Fibroblast of the conjunctiva (primary cell): ENCODE measurements at regions not wholly inside any gene's neighbourhood (a gene's known extent, or its start where the extent isn't known, plus 50 kb on each side); places are given as distances from the start of the nearest gene placed in this dataset.
A peak's percentile ranks its signal among the peaks of the same experiment; 100 is the strongest.

Source experiments
- DNase-seq: peaks from one replicate; pipeline ENCODE4 v3.0.0-alpha.2; 2010; ENCODE audit warnings: low read depth

GRCh38 chr6:133697185-133697584, 191.7 kb upstream of the TCF21 start:
- no peak for DNase-seq

- peak; percentile 61 for DNase-seq
Observed at GRCh38 chr6:133697666-133698065, 191.2 kb upstream of the TCF21 start.

- DNase-seq: no peak
Observed at GRCh38 chr6:133698272-133698671, 190.6 kb upstream of the TCF21 start.

- no peak for DNase-seq
Observed at GRCh38 chr6:133699741-133700385, 189.1 kb upstream of the TCF21 start.

GRCh38 chr6:133701633-133702331, 187.1 kb upstream of the TCF21 start:
- no peak for DNase-seq

GRCh38 chr6:133704371-133704770, 184.5 kb upstream of the TCF21 start:
- no peak for DNase-seq

GRCh38 chr6:133705066-133705465, 183.8 kb upstream of the TCF21 start:
- peak; percentile 92 for DNase-seq

GRCh38 chr6:133705731-133706130, 183.2 kb upstream of the TCF21 start:
- DNase-seq: peak; percentile 69

- no peak for DNase-seq
Observed at GRCh38 chr6:133707456-133707855, 181.5 kb upstream of the TCF21 start.

- no peak for DNase-seq
Observed at GRCh38 chr6:133710826-133711225, 178.1 kb upstream of the TCF21 start.

GRCh38 chr6:133715270-133715669, 173.6 kb upstream of the TCF21 start:
- no peak for DNase-seq

- no peak for DNase-seq
Observed at GRCh38 chr6:133724726-133725125, 164.2 kb upstream of the TCF21 start.

- DNase-seq: no peak
Observed at GRCh38 chr6:133726188-133726587, 162.7 kb upstream of the TCF21 start.

- no peak for DNase-seq
Observed at GRCh38 chr6:133730881-133731280, 158.0 kb upstream of the TCF21 start.

- no peak for DNase-seq
Observed at GRCh38 chr6:133740218-133740617, 148.7 kb upstream of the TCF21 start.

GRCh38 chr6:133740816-133741215, 148.1 kb upstream of the TCF21 start:
- DNase-seq: no peak

GRCh38 chr6:133741375-133741861, 147.5 kb upstream of the TCF21 start:
- no peak for DNase-seq

GRCh38 chr6:133743621-133744020, 145.3 kb upstream of the TCF21 start:
- DNase-seq: no peak

GRCh38 chr6:133746417-133746770, 142.5 kb upstream of the TCF21 start:
- DNase-seq: no peak

GRCh38 chr6:133748628-133749027, 140.3 kb upstream of the TCF21 start:
- DNase-seq: no peak

GRCh38 chr6:133749427-133749826, 139.5 kb upstream of the TCF21 start:
- no peak for DNase-seq

GRCh38 chr6:133752129-133752528, 136.8 kb upstream of the TCF21 start:
- DNase-seq: no peak

GRCh38 chr6:133753756-133754155, 135.2 kb upstream of the TCF21 start:
- DNase-seq: no peak

- no peak for DNase-seq
Observed at GRCh38 chr6:133754298-133754697, 134.6 kb upstream of the TCF21 start.
